SK-N-SH treated with all-trans-retinoic acid at 6 μM for 48 hours (cell line): ENCODE measurements at regions not wholly inside any gene's neighbourhood (a gene's known extent, or its start where the extent isn't known, plus 50 kb on each side); places are given as distances from the start of the nearest gene placed in this dataset.

Source experiments
- CSDC2 ChIP-seq: fragments of 250-450 bp; sonication (Bioruptor Pico); IDR thresholded peaks from 2 replicates; pipeline ENCODE4 v1.5.0; 2020; ENCODE audit warnings: mild to moderate bottlenecking, moderate library complexity
- PATZ1 ChIP-seq: fragments of 250-450 bp; sonication (Bioruptor Pico); IDR thresholded peaks from 2 replicates; pipeline ENCODE4 v1.8.0; 2020; ENCODE audit warnings: mild to moderate bottlenecking, moderate library complexity, borderline replicate concordance
- ZNF8 ChIP-seq: fragments of 450-650 bp; formaldehyde crosslinking; IDR thresholded peaks from 2 replicates; pipeline ENCODE4 v1.5.0; 2020; ENCODE audit warnings: mild to moderate bottlenecking, moderate library complexity
- TF ChIP-seq, protein P1 (sequence below): fragments of 250-450 bp; sonication (Bioruptor Pico); IDR thresholded peaks from 2 replicates; pipeline ENCODE4 v1.5.1; 2020; ENCODE audit warnings: low read depth, mild to moderate bottlenecking, moderate library complexity
- TF ChIP-seq, protein P2 (sequence below): fragments of 250-450 bp; sonication (Bioruptor Pico); IDR thresholded peaks from 2 replicates; pipeline ENCODE4 v1.5.0; 2020; ENCODE audit warnings: mild to moderate bottlenecking, moderate library complexity

DNA sequence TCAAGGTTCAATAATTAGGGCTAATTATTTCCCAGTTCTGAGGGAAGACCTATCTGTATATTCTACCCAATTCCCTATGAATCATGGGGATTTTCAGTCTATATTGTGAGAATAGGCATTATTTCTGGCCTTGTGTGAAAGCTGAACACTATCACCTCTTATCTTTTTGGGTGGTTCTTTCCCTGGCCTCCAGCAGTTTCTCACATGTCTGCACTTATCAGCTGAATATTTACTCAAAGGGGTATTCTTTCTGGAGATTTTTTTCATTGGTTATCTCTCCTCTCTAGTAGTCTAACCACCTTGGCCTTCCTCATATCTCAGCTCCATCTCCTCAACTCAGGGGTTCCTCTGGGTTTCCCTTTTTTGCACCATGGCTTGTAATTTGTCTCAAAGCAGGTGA, 64.9 kb upstream of the LIFR start:
- TF ChIP-seq, protein P1, sequence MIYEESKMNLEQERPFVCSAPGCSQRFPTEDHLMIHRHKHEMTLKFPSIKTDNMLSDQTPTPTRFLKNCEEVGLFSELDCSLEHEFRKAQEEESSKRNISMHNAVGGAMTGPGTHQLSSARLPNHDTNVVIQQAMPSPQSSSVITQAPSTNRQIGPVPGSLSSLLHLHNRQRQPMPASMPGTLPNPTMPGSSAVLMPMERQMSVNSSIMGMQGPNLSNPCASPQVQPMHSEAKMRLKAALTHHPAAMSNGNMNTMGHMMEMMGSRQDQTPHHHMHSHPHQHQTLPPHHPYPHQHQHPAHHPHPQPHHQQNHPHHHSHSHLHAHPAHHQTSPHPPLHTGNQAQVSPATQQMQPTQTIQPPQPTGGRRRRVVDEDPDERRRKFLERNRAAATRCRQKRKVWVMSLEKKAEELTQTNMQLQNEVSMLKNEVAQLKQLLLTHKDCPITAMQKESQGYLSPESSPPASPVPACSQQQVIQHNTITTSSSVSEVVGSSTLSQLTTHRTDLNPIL (CRISPR knock-in tag) = no peak
- TF ChIP-seq ZNF8 (CRISPR knock-in tag) (no peak), PATZ1 (CRISPR knock-in tag) (no peak), CSDC2 (CRISPR knock-in tag) (no peak)
- TF ChIP-seq, protein P2, sequence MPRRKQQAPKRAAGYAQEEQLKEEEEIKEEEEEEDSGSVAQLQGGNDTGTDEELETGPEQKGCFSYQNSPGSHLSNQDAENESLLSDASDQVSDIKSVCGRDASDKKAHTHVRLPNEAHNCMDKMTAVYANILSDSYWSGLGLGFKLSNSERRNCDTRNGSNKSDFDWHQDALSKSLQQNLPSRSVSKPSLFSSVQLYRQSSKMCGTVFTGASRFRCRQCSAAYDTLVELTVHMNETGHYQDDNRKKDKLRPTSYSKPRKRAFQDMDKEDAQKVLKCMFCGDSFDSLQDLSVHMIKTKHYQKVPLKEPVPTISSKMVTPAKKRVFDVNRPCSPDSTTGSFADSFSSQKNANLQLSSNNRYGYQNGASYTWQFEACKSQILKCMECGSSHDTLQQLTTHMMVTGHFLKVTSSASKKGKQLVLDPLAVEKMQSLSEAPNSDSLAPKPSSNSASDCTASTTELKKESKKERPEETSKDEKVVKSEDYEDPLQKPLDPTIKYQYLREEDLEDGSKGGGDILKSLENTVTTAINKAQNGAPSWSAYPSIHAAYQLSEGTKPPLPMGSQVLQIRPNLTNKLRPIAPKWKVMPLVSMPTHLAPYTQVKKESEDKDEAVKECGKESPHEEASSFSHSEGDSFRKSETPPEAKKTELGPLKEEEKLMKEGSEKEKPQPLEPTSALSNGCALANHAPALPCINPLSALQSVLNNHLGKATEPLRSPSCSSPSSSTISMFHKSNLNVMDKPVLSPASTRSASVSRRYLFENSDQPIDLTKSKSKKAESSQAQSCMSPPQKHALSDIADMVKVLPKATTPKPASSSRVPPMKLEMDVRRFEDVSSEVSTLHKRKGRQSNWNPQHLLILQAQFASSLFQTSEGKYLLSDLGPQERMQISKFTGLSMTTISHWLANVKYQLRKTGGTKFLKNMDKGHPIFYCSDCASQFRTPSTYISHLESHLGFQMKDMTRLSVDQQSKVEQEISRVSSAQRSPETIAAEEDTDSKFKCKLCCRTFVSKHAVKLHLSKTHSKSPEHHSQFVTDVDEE (CRISPR knock-in tag) = no peak
